ENCODE measurements at regions not wholly inside any gene's neighbourhood (a gene's known extent, or its start where the extent isn't known, plus 50 kb on each side); places are given as distances from the start of the nearest gene placed in this dataset.
A peak's percentile ranks its signal among the peaks of the same experiment; 100 is the strongest.
"Not testable (repeated sequence)": the region's sequence is repeated elsewhere in the genome, so short reads cannot be mapped to it uniquely, and the experiment has no call there.

- DNase-seq; intact Hi-C loops (cut with DNase I); H3K9me3 ChIP-seq; H3K4me3 ChIP-seq; H3K36me3 ChIP-seq; H3K4me1 ChIP-seq; H3K27ac ChIP-seq; ATAC-seq; H3K27me3 ChIP-seq: not testable (repeated sequence)
- WGBS, 4 donors: 55 to 76% (median 72%) methylated on average over 3 to 9 of the region's 12 CpGs
These were observed 177.2 kb downstream of the LMLN start for GRCh38 chr3:198137038-198137835.

GRCh38 chr3:198138205-198138604, 178.2 kb downstream of the LMLN start:
- H3K36me3 ChIP-seq; H3K4me3 ChIP-seq; H3K4me1 ChIP-seq; H3K27me3 ChIP-seq; ATAC-seq; H3K9me3 ChIP-seq; DNase-seq; H3K27ac ChIP-seq; intact Hi-C loops (cut with DNase I): not testable (repeated sequence)
- 85 to 91% (median 88%) methylated on average over 6 to 9 of the region's 10 CpGs for WGBS, 4 donors

GRCh38 chr3:198139037-198139436, 179.0 kb downstream of the LMLN start:
- H3K27ac ChIP-seq; intact Hi-C loops (cut with DNase I); H3K4me3 ChIP-seq; H3K9me3 ChIP-seq; DNase-seq; H3K27me3 ChIP-seq; ATAC-seq; H3K4me1 ChIP-seq; H3K36me3 ChIP-seq: not testable (repeated sequence)
- WGBS, 4 donors: 13 to 31% (median 18%) methylated on average over 4 of the region's 4 CpGs

GRCh38 chr3:198139513-198140167, 179.6 kb downstream of the LMLN start:
- H3K36me3 ChIP-seq; H3K27me3 ChIP-seq; DNase-seq; H3K27ac ChIP-seq; H3K9me3 ChIP-seq; intact Hi-C loops (cut with DNase I); H3K4me3 ChIP-seq; H3K4me1 ChIP-seq: not testable (repeated sequence)
- ATAC-seq: peak in 2 of 4 donors; percentile 23 to 31
- WGBS, 4 donors: 62 to 70% (median 69%) methylated on average over 8 of the region's 8 CpGs

GRCh38 chr3:198143300-198144137, 183.5 kb downstream of the LMLN start:
- WGBS, 4 donors: 61 to 80% (median 71%) methylated on average over 10 to 11 of the region's 15 CpGs
- ATAC-seq; H3K4me1 ChIP-seq; H3K27ac ChIP-seq; intact Hi-C loops (cut with DNase I); H3K4me3 ChIP-seq; H3K36me3 ChIP-seq; H3K27me3 ChIP-seq; DNase-seq; H3K9me3 ChIP-seq: not testable (repeated sequence)

- H3K9me3 ChIP-seq; H3K27me3 ChIP-seq; H3K27ac ChIP-seq; H3K4me1 ChIP-seq; H3K4me3 ChIP-seq; H3K36me3 ChIP-seq; intact Hi-C loops (cut with DNase I): not testable (repeated sequence)
- WGBS, 4 donors: 26 to 56% (median 39%) methylated on average over 3 to 4 of the region's 8 CpGs
- DNase-seq (peak in 3 of 5 donors; percentile 57 to 81 (median 60)), ATAC-seq (peak in 3 of 4 donors; percentile 60 to 78 (median 60))
These were observed 185.3 kb downstream of the LMLN start for GRCh38 chr3:198145231-198145784.

GRCh38 chr3:198146070-198146469, 186.1 kb downstream of the LMLN start:
- H3K27ac ChIP-seq, H3K36me3 ChIP-seq: not testable (repeated sequence)
- 80 to 91% (median 85%) methylated on average over 3 to 4 of the region's 5 CpGs; no CpG with 5 or more reads in 1 of the 4 donors for WGBS, 4 donors

GRCh38 chr3:198146559-198147164, 186.6 kb downstream of the LMLN start:
- H3K4me1 ChIP-seq; H3K27me3 ChIP-seq; H3K4me3 ChIP-seq; H3K36me3 ChIP-seq; DNase-seq; H3K27ac ChIP-seq; intact Hi-C loops (cut with DNase I); H3K9me3 ChIP-seq: not testable (repeated sequence)
- 63 to 83% (median 72%) methylated on average over 5 to 8 of the region's 9 CpGs for WGBS, 4 donors
- ATAC-seq: peak in 1 of 4 donors; percentile 5

More at GRCh38 chr3:198146070-198146469, 186.1 kb downstream of the LMLN start:
- H3K4me3 ChIP-seq; DNase-seq; H3K27me3 ChIP-seq; ATAC-seq; intact Hi-C loops (cut with DNase I); H3K9me3 ChIP-seq; H3K4me1 ChIP-seq: not testable (repeated sequence)

- H3K9me3 ChIP-seq; H3K27me3 ChIP-seq; intact Hi-C loops (cut with DNase I); ATAC-seq; H3K4me1 ChIP-seq; H3K27ac ChIP-seq; H3K4me3 ChIP-seq; H3K36me3 ChIP-seq; DNase-seq: not testable (repeated sequence)
- 100% methylated on average over 1 of the region's 3 CpGs for WGBS, 4 donors
These were observed 187.2 kb downstream of the LMLN start for GRCh38 chr3:198147213-198147612.

- H3K27ac ChIP-seq; intact Hi-C loops (cut with DNase I); H3K4me1 ChIP-seq; ATAC-seq; DNase-seq; H3K27me3 ChIP-seq; H3K4me3 ChIP-seq; H3K9me3 ChIP-seq; H3K36me3 ChIP-seq: not testable (repeated sequence)
- WGBS, 4 donors: 62 to 69% (median 63%) methylated on average over 6 of the region's 6 CpGs; no CpG with 5 or more reads in 1 of the 4 donors
These were observed 188.0 kb downstream of the LMLN start for GRCh38 chr3:198147993-198148392.
